A549 (cell line): ENCODE measurements at regions not wholly inside any gene's neighbourhood (a gene's known extent, or its start where the extent isn't known, plus 50 kb on each side); places are given as distances from the start of the nearest gene placed in this dataset.

Experiments
- CTCF ChIP-seq: fragments of >200 bp; sonication (Bioruptor Twin); formaldehyde crosslinking; IDR thresholded peaks from 3 replicates; pipeline ENCODE4 v1.5.1; 2016
- ELK1 ChIP-seq: fragments of 150-350 bp; IDR thresholded peaks from 2 replicates; pipeline ENCODE4 v1.6.1; 2014; ENCODE audit warnings: low read depth, mild to moderate bottlenecking, low read length
- EP300 ChIP-seq, 2 experiments: fragments of >200 bp; sonication (Bioruptor Twin); formaldehyde crosslinking; IDR thresholded peaks; 2 replicates in 1 of 2; 3 replicates in 1 of 2; pipeline ENCODE4 v1.6.1; 2016 to 2017
- HMGXB4 ChIP-seq: fragments of 250-450 bp; sonication (Bioruptor Pico); IDR thresholded peaks from 2 replicates; pipeline ENCODE4 v1.5.0; 2021; ENCODE audit warnings: mild to moderate bottlenecking, moderate library complexity, borderline replicate concordance
- HOXA7 ChIP-seq: fragments of 250-450 bp; sonication (Bioruptor Pico); IDR thresholded peaks from 2 replicates; pipeline ENCODE4 v1.5.0; 2020; ENCODE audit warnings: mild to moderate bottlenecking, moderate library complexity
- JUNB ChIP-seq: fragments of >200 bp; sonication (Bioruptor Twin); formaldehyde crosslinking; IDR thresholded peaks from 2 replicates; pipeline ENCODE4 v1.6.1; 2016
- MYC ChIP-seq: IDR thresholded peaks from 2 replicates; pipeline ENCODE4 v1.6.1; 2012; ENCODE audit warnings: mild to moderate bottlenecking, inconsistent platforms, low read length, improper control_type of control experiment, borderline replicate concordance
- PHF8 ChIP-seq: fragments of 200-600 bp; sonication (generic); IDR thresholded peaks from 2 replicates; pipeline ENCODE4 v1.6.1; 2016; ENCODE audit warnings: low read depth, mild to moderate bottlenecking, antibody characterized with exemption, moderate library complexity, borderline replicate concordance
- POLR2A ChIP-seq: IDR thresholded peaks from 2 replicates; pipeline ENCODE4 v1.6.1; 2012; ENCODE audit warnings: mild to moderate bottlenecking, low read length
- RAD21 ChIP-seq, 2 experiments: fragments of >200 bp in 1 of 2; sonication (Bioruptor Twin) in 1 of 2; formaldehyde crosslinking in 1 of 2; IDR thresholded peaks in 1 of 2; conservative IDR thresholded peaks in 1 of 2; 2 replicates in 1 of 2; 3 replicates in 1 of 2; pipeline ENCODE4 v1.6.1; 2012 to 2018; ENCODE audit warnings: inconsistent platforms in 1 of 2
- RCOR1 ChIP-seq: fragments of 150-350 bp; IDR thresholded peaks from 2 replicates; pipeline ENCODE4 v1.6.1; 2014; ENCODE audit warnings: antibody characterized with exemption, low read length, low read depth
- RFX5 ChIP-seq: fragments of 450-650 bp; IDR thresholded peaks from 2 replicates; pipeline ENCODE4 v1.7.1; 2014; ENCODE audit warnings: antibody characterized with exemption, mild to moderate bottlenecking, moderate library complexity
- USF2 ChIP-seq: fragments of 450-650 bp; IDR thresholded peaks from 2 replicates; pipeline ENCODE4 v1.6.1; 2014; ENCODE audit warnings: antibody characterized with exemption
- ZSCAN20 ChIP-seq: fragments of 250-450 bp; sonication (Bioruptor Pico); IDR thresholded peaks from 2 replicates; pipeline ENCODE4 v1.8.0; 2022; ENCODE audit warnings: mild to moderate bottlenecking, moderate library complexity

- TF ChIP-seq HOXA7 = no peak
- TF ChIP-seq CTCF = no peak
- no peak for TF ChIP-seq RCOR1
- no peak for TF ChIP-seq RFX5
- no peak for TF ChIP-seq MYC
- TF ChIP-seq ELK1 = no peak
- no peak for TF ChIP-seq ZSCAN20 (CRISPR knock-in tag)
- no peak for TF ChIP-seq RAD21 (conservative IDR thresholded peaks at IDR 0.05 in 1 of 2, IDR thresholded peaks at IDR 0.05 in 1 of 2)
- no peak for TF ChIP-seq POLR2A
- no peak for TF ChIP-seq HMGXB4 (CRISPR knock-in tag)
- TF ChIP-seq USF2 = no peak
- no peak for TF ChIP-seq JUNB
- no peak for TF ChIP-seq PHF8
- TF ChIP-seq EP300 (IDR thresholded peaks at IDR 0.05) = no peak
These were observed 84.1 kb downstream of the RGS2 start for GRCh38 chr1:192892934-192893333.
